ENCODE measurements at regions not wholly inside any gene's neighbourhood (a gene's known extent, or its start where the extent isn't known, plus 50 kb on each side); places are given as distances from the start of the nearest gene placed in this dataset.
"Not testable (repeated sequence)": the region's sequence is repeated elsewhere in the genome, so short reads cannot be mapped to it uniquely, and the experiment has no call there.

DNA sequence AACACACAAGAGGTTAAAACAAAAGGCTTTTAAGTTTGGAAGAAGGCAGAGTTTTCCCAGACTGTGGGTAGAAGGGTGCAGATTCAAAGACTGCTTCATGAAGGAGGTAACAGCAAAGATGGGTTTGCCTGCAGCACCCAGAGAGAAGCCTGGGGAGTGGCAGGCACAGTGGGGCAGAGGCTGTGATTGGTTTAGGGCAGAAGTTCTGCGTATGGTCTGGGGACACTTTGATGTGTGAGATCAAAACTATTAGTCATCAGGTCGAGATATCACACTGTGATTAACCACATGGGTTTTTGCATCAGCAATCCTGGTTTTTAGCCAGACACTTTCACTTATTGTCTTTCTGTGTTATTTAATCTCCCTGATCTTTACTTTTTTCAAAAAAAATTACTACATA, 188.8 kb upstream of the GLRA1 start:
- no peak for DNase-seq (ENCODE audit: low read depth, low spot score)

DNA sequence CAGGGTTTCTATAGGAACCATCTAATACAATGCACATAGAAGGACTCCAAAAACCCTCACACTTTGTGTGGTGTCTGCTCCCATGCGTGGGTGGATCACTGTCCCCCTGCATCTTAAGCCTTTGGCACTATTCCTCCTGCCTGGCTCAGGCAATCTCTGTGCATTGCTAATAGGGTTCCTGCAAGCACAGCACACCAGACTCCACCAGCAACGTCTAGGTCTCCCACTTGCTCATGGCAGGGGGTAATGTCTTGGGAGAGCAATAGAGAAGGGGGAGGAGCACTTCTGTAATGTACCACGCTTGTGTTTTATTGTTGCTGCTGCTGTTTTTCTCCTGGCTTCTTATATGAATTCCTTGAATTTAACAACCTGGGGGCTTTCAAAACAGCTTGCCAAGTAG, 182.6 kb upstream of the GLRA1 start:
- DNase-seq (ENCODE audit: low read depth, low spot score): no peak

DNA sequence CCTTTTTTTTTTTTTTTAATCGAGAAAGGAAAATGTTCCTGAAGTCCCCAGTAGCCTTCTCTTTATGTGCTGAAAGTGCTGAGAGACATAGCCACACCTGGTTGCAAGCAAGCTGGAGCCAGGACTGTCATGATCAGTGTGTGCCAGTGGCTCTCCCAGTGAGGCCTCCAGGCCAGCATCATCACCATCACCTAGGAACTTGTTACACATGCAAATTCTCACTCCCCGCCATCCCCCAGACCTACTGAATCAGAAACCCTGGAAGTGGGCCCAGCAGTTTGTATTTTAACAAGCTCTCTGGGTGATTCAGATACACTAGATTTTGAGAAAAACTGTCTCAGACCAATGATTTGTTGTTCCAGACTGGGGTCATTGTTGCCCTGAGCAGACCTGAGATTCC, 181.9 kb upstream of the GLRA1 start:
- DNase-seq (ENCODE audit: low read depth, low spot score): no peak

DNA sequence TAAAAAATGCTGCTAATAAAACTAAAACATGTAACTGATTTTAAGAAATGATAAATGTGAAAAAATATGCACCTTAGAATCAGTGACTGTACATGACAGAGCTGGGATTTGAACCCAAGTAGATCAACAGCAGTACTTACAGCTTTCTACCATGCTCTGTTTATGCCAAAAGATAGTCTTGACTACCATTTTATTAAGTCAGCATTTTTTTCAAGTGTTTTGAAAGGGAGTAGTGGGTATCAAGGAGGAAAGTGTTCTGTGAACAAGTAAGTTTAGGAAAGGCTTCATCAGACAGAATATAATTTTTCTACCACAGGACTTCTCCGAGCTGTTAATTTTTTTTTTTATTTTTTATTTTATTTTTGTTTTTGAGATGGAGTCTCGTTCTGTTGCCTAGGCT, 180.4 kb upstream of the GLRA1 start:
- DNase-seq (ENCODE audit: low read depth, low spot score): no peak

DNA sequence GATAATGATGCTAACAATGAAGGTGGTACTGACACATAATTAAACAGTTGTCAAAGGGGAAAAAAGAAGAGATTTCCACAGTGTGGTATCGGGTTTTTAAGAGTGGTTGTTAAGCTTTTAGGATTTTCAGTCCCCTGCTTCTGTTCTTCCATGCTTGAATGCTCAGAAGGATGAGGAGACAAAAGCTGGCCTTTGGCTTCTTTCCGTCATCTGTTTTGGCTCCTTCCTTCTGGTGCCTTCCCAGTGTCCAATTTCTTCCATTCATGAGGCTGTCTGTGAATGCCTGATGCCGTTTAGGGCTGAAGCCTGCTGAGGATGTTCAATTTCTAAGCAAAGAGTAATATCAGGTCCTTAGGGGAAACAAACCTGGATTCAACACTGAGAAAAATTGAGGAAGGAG, 179.6 kb upstream of the GLRA1 start:
- DNase-seq (ENCODE audit: low read depth, low spot score): no peak

DNA sequence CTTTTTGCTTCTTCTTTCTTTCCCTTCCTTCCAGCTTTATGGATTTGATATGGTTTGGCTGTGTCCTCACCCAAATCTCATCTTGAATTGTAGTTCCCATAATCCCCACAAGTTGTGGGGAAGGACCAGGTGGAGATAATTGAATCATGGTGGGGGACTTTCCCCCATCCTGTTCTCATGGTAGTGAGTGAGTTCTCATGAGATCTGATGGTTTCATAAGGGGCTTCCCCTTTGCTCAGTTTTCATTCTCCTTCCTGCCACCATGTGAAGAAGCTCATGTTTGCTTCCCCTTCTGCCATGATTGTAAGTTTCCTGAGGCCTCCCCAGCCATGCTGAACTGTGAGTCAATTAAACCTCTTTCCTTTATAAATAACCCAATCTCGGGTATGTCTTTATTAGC, 178.3 kb upstream of the GLRA1 start:
- not testable (repeated sequence) for DNase-seq (ENCODE audit: low read depth, low spot score)

DNA sequence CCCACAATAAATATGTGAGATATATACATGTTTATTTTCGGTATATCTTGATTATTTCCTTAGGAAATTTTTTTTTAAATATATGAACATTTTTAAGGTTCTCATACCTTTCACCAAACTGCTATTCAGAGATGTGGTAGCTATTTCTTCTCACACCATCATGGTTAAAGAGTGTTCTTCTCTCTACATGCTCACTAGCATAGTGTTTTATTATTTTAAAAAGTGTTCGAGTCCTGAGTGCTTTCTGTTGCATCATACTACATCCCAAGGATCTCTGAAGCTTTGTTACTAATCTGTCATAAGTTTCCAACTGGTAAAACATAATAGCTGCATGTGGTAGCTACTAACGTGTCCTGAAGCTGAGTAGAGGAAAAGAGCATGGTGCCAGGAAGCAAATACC, 177.4 kb upstream of the GLRA1 start:
- no peak for DNase-seq (ENCODE audit: low read depth, low spot score)

DNA sequence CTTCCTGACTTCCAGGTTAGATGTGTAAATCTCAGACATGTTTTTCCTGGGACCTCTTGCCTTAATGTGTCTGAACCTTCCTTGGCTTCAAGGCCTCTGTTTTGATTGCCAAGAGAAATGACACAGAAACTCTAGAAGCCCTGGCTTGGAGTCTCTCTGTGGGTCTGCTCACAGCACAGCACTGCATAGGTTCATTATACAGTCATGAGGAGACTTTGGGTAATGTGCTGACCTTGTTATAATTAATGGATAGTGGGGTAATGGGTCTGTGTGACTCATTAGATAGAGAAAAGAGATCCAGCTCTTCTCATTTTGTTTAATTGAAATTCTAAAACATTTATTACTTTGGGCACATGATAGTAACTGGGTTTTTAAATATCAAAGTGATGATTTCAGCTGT, 175.8 kb upstream of the GLRA1 start:
- DNase-seq (ENCODE audit: low read depth, low spot score): no peak

DNA sequence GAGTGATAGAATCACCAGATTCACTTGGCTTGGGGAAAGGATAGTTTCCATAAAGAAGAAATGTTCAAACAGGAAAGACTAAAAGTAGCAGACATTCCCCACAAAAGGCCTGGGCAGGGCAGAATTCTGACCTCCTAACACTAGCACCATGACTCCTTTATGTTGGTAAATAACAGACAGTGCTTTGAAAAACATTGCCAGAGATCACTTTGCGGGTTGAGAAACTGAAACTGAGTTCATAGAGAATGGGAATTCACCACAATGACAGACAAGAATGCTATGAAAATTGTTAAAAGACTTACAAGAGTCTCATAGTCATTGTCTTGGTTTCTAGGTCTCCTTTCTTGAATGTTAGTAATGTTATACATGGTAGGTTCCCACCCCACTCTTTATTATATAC, 172.5 kb upstream of the GLRA1 start:
- no peak for DNase-seq (ENCODE audit: low read depth, low spot score)

DNA sequence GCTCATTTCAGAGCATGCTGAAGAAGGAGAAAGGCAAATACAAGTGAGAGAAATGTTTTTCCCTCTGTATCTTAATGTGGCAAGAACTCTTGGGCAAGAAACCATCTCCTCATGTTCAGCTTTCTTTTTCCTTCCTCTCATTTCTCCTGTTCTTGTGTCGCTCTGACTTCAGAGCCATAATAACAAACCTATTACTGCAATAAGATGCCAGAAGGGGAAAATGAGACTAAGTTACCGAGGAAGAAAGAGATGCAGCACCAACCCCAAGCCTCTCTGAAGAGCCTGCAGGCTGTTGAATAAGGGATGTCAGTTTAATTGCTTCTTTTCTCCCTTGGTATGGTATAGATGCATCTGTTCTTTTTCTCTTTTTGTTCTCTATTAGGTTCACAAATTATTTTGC, 170.1 kb upstream of the GLRA1 start:
- DNase-seq (ENCODE audit: low read depth, low spot score): no peak

DNA sequence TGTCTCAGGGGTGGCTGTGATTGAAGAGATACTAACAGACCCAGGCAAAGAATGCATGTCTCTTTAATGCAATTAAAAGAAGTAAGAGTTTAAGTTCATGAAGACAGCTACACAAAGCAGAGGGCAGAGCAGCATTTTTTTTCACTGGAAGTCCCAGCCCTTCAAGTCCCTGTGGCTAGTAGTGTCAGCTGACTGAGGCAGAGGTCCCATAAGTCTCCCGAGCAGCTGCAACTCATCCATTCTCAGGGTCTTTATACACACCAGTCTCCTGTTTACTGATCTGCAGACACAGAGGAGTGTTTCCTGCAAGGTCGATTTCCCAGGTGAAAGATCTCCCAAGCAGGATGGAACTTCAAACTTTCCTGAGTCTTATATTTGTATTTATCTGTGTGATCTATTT, 169.4 kb upstream of the GLRA1 start:
- DNase-seq (ENCODE audit: low read depth, low spot score): no peak

DNA sequence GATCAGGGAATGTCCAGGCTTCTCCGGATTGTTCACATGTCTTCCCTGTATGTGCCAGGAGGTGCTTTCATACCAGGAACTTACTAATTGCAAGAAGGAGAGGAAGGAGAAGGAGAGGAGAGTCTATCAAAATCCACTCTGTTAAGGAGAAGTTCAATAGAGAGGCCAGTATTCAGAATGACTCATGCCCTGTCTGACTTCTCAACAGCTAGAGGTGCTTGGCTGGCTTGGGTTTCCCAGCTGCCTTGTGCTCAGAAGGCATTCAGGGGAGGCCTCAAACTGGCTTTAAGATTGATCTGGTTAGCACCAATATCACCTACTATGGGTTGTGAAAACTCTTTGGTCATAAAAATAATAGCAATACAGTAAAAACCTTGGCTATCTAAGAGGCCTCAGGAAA, 167.9 kb upstream of the GLRA1 start:
- DNase-seq (ENCODE audit: low read depth, low spot score): no peak

DNA sequence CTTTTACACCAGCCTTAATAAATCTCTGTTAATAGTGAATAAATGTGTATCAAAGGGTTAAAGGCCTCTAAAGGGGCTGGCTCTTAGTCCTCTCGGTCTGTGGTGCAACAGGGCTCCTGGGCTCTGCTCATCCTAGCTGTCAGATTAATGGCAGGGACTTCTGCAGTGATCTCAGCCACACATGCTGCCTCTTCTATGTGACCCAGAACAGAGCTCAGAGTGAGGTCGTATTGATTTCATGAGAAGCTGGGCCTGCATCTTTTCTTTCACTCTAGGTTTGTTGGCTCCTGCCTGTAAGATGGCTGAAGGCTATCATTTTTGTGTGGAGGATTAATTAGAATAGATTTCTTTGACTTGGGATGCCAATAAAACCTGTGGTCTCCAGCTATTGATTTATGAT, 165.0 kb upstream of the GLRA1 start:
- DNase-seq (ENCODE audit: low read depth, low spot score): no peak

DNA sequence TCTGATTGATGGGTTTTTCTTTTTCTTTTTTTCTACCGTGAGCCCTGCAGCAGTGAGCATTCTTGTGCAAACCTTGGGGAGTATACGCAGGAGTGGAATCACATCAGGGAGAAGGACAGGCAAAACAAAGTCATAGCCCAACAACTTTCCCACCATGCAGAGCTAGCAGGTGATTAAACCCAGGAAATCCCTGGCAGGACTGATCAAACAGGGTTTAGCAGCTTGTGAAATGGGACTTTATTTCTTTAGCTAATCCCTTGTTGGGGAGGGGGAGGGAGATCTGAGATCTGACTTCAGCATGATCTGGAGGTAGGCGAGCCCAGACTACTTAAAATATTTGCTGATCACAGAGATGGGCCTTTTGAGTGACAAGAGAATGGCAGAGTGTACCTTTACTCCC, 162.0 kb upstream of the GLRA1 start:
- no peak for DNase-seq (ENCODE audit: low read depth, low spot score)

DNA sequence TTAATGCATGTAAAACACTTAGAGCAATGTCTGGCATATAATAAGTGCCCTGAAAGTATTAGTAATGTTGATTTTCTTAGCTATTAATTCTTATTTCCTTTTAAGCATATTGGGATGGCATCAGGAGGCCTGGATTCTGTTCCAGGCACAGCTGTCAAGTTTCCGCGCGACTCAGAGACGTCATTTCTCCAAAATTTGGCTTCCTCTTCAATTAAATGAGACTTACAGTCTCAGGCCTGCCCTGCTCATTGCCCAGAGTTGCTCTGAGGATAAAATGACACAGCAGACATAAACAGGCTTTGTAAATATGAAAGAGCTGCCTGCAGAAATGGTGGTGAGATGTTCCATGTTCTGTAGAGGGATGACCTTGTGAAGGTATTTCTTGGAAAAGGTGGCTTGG, 159.8 kb upstream of the GLRA1 start:
- DNase-seq (ENCODE audit: low read depth, low spot score): no peak

DNA sequence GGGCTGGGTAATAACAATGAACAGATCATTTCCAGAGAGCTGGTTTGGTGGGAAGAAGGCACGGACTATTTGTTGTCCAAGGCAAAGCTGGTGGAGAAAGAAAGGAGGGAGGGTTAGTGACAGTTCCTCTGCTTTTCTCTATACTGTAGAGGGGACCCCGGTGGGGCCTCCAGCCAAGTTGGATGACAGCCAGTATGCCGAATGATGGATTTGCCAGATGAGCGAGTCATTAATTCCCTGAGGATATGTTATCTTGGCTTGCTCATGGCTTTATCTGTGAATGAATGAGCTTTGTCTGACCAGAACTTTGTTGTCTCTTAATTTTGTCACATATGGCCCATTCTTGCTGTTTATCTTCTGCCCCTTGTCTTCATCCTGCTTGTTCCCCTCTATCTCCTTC, 158.6 kb upstream of the GLRA1 start:
- no peak for DNase-seq (ENCODE audit: low read depth, low spot score)

DNA sequence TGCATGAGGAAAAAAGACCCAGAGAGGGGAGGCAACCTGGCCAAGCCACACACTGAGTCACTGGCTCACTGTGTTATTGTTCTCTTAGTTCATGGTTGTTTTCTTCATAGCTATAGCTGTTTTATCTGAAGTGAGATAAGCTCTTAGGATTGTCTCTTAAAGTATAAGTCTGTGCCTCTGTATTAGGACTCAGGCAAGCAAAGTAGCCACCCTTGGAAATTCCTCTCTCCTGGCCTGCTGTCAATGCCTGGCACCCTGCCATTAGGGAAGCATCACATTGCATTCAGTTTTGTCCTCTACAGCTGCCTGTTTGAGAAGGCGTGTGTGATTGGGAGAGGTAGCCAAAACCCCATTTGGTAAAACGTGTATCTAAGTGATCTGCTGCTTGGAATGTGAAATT, 147.4 kb upstream of the GLRA1 start:
- no peak for DNase-seq (ENCODE audit: low read depth, low spot score)

DNA sequence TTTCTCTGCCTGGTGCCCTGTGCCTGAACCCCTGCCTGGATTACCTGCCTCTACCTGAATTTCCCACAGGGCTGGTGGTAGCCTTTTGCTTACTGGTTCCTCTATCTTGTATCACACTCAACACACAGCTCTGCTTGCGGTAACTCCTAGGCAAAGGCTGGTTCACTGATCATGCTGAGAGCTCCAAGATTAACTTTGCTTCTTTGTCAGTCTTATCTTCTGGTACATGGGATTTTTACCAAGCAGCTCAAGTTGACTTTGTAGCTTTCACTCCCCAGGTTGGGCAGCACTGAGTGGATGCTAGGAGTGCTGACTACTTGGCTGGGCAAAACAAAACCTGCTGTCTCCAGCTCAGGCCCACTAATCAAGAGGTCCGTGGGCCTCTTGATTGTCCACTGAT, 145.9 kb upstream of the GLRA1 start:
- DNase-seq (ENCODE audit: low read depth, low spot score): no peak

DNA sequence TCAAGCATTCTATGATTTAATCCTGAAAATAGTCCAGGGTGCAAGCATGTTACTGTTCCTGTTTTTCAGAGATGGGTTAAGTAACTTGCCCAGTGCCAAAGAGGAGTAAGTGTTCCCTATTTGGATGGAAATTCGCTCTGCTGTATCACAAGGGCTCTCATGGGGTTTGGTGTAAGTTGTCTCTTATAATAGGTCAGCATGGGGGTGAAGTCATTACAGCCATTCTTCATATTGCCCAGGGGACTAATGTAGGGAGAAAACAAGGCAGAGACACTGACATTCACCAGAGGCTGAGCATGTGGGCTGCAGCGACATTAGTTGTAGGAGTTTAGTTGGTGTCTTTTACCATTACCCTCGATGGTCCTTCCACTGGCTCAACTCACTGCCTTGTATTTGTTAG, 142.1 kb upstream of the GLRA1 start:
- no peak for DNase-seq (ENCODE audit: low read depth, low spot score)

DNA sequence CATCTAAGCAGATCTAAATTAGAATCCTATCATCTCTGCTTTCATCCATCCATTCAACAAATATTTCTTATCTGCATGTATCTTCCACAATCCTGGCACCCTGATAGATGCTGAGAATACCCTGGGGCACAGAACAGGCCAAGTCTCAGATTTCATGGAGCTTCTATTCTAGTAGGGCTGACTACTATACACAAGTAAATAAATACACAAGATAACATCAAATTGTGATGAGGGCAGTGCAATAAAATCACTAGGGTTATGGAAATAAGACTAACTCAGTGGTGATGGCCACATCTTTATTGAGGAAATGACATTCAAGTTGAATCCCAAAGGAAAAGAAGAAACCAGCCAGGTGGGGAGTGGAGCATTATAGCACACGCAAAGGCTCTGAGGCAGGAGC, 138.4 kb upstream of the GLRA1 start:
- no peak for DNase-seq (ENCODE audit: low read depth, low spot score)

DNA sequence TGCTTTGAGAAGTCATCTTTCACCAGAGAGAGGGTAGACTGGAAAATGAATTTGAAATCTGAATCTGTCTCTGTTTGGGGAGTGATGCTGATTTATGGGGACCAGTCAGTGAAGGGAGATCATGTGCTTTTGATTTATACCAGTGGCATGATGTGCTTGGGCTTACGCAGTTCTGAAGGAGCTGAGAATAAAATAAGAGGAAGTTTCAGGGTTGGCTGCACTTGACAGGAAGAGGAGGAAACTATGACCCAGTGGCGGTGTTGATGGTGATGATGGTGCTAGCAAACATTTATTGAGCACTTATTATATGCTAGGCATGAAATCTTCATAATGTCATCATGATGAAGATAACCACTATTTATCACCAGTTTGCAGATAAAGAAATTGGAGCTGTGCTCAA, 136.4 kb upstream of the GLRA1 start:
- no peak for DNase-seq (ENCODE audit: low read depth, low spot score)

DNA sequence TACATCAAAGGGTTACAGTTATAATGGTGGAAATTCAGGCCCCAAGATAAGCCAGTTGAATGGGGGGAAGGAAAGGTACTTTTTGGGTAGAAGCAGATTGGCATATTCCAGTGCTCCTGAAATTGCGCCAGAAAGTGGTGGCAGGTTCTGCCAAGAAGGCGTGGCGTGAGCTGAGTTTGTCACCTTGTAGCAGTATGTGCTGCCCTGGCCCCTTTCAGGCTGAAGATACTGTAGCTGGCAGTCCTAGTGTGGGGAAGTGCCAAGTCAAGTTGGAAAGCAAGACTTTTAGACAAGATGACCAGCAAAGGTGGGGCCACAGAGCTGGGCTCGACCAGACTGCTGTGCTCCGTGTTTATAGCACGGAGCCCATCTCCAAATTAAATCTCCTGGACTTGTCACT, 133.6 kb upstream of the GLRA1 start:
- DNase-seq (ENCODE audit: low read depth, low spot score): no peak

DNA sequence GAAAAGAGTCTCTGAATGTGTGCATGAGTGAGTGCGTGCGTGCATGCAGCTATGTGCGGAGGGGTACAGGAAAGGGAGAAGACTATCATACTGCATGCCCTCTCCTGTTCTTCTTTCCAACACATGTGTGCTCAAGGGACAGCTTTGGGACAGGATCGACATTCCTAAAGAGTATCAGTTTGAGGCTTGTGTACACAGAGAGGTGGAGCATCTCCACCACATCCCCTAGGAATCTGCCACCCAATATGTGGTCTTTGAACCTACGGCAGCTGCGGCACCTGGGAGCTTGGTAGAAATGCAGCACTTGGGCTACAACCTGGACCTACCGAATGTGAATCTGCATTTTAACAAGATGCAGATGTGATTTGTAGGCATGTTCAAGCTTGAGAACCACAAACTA, 132.3 kb upstream of the GLRA1 start:
- DNase-seq (ENCODE audit: low read depth, low spot score): no peak

DNA sequence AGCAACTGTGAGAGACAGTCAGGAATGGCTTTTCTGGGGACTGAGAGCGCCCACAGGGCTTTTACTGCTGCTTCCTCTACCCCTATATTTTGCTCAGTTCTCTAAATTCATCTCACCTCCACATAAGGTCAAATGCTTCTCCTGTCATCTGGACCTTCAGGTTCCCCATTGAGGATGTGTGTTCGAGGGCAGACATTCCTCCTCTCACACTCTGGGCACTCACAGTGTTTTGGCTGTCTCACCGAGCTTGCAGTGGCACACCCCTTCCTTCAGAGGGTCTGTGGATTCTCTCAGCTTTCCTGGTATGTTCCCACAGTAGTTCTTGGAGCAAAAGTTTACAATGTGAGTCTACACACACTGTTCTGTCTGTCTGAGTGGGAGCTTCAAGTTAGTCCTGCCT, 127.8 kb upstream of the GLRA1 start:
- DNase-seq (ENCODE audit: low read depth, low spot score): no peak
